Erythroblast (primary cell): ENCODE measurements at regions not wholly inside any gene's neighbourhood (a gene's known extent, or its start where the extent isn't known, plus 50 kb on each side); places are given as distances from the start of the nearest gene placed in this dataset.

ENCODE experiments used
- GATA1 ChIP-seq: IDR thresholded peaks from 2 replicates; pipeline ENCODE4 v1.6.1; 2011; ENCODE audit warnings: low read depth, mild to moderate bottlenecking, control low read depth, low read length, moderate library complexity
- POLR2A ChIP-seq: IDR thresholded peaks from 2 replicates; pipeline ENCODE4 v1.6.1; 2011; ENCODE audit warnings: mild to moderate bottlenecking, low read length

GRCh38 chr15:62798536-62798935 is 244.0 kb upstream of the TPM1 start:
- TF ChIP-seq POLR2A = no peak
- no peak for TF ChIP-seq GATA1
